Esophagus muscularis mucosa (tissue), 4 donors: ENCODE measurements at regions not wholly inside any gene's neighbourhood (a gene's known extent, or its start where the extent isn't known, plus 50 kb on each side); places are given as distances from the start of the nearest gene placed in this dataset.

ENCODE experiments used
- CTCF ChIP-seq, 3 experiments: fragments of 200-600 bp in 2 of 3; fragments of 450-650 bp in 1 of 3; sonication (generic) in 2 of 3; IDR thresholded peaks; one replicate each; pipeline ENCODE4 v1.5.1; 2017 to 2019; ENCODE audit warnings: antibody characterized with exemption in 3 of 3, mild to moderate bottlenecking in 2 of 3, moderate library complexity in 1 of 3
- EP300 ChIP-seq: sonication (generic); formaldehyde crosslinking; IDR thresholded peaks from one replicate; pipeline ENCODE4 v1.6.1; 2017; ENCODE audit warnings: antibody characterized with exemption
- POLR2A ChIP-seq: fragments of 450-650 bp; IDR thresholded peaks from one replicate; pipeline ENCODE4 v1.6.1; 2017; ENCODE audit warnings: antibody characterized with exemption, moderate library complexity, mild to moderate bottlenecking, low read depth
- POLR2AphosphoS5 ChIP-seq, 2 donors: sonication (generic); formaldehyde crosslinking; IDR thresholded peaks; one replicate each; pipeline ENCODE4 v1.6.1; 2017; ENCODE audit warnings: antibody characterized with exemption in 2 of 2

GRCh38 chr5:53411388-53411787, 69.0 kb upstream of the FST start:
- TF ChIP-seq CTCF (IDR thresholded peaks at IDR 0.05) (no peak), POLR2A (no peak), EP300 (no peak), POLR2AphosphoS5 (IDR thresholded peaks at IDR 0.05) (no peak)
